ENCODE measurements at regions not wholly inside any gene's neighbourhood (a gene's known extent, or its start where the extent isn't known, plus 50 kb on each side); places are given as distances from the start of the nearest gene placed in this dataset.

DNA sequence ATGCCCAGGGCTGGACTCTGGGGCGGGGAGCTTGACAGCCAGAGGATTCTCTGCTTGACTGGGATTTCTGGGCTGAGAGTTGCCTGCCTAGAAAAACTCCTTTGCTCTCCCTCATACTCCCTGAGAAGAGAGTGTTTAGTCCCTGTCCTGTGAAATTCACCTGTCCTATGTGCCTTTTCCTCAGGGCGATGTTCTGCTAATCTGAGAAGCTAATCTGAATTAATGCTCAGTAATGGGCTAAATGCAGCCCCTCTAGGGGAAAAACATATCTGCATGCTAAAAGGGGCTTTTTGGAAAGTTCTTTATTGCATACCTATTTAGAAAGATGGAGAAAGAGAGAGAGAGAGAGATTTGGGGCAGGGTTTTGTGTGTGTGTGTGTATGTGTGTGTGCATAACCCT, 454.4 kb downstream of the GATA3 start:
- DNase-seq: no peak

- no peak for DNase-seq
These were observed 456.0 kb downstream of the GATA3 start for GRCh38 chr10:8510471-8510870.

DNA sequence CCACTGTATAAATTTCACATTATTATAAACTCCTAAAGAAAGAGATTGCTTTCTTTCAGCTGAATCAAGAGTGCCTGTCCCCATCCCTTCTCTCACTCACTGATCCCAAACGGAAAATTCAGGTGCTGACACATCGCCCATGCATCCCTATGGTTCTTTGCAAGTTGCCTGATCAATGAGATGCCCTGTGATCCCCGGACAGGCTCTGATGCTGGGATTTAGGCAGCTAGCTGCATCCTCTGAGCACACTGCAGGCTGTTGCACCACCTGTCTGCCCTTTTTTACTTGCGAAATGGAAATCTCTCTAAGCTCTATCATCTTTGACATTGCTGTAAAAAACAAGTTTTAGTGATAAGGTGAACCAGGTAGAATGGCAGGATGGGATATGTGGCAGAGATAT, 456.5 kb downstream of the GATA3 start:
- DNase-seq: no peak

- no peak for DNase-seq
These were observed 459.0 kb downstream of the GATA3 start for GRCh38 chr10:8513155-8514147.

DNA sequence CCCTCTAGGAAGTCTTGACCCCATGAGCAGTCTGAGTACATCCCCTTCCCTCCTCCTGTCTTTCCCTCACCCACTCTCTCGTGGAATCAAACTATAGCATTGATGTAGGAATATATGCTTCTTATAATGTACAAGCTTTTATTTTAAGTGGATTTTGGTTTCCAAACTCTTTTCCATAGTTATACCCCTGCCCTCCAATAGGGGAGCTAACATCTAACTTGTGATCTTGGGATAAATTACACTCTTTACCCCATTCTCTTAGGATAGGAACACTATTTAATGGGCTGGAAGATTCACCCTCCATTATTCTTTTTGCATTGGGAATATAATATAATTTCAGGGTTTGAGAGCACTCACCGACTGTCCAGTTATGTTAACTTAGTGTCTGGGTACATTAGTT, 465.9 kb downstream of the GATA3 start:
- DNase-seq: no peak

GRCh38 chr10:8527773-8528172, 473.3 kb downstream of the GATA3 start:
- DNase-seq: no peak

- no peak for DNase-seq
These were observed 476.6 kb downstream of the GATA3 start for GRCh38 chr10:8531116-8531515.

DNA sequence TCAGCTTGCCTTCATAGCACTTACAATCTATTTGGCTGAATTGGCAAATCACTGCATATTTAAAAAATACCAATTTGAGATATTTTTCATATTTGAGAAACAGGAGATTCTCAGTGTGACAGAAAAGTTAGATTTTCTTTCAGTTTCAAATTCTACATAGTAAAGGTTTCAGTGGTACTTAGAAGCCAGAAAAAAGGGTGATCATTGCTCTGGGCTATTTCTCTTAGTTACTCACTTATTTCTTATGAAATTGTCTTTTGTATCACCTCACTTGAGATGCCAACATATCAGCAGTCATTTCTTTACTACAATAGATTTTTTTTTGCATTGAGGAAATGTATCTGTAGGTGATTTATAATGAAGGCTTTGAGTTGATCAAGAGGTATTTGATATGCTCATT, 478.2 kb downstream of the GATA3 start:
- no peak for DNase-seq

DNA sequence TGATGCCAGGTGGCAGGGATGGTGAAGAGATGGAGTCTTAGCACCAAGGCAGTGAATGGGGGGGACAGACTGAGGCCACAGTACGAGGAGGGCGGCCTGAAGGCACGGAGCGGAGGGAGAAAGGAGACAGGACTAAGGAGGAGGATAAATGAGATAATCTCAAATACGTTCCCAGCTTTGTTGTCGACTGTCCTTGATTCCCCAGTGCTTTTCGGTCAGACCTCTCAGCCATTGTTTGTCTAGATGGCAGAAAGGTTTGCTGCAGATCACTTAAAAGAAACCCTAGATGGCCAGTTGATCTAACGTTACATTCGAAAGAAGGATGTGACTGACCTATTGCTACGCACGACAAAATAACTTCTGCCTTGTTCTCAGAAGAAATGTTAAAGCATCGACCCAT, 479.0 kb downstream of the GATA3 start:
- DNase-seq: no peak

- DNase-seq: no peak
These were observed 479.6 kb downstream of the GATA3 start for GRCh38 chr10:8534096-8534495.

GRCh38 chr10:8534891-8535290, 480.4 kb downstream of the GATA3 start:
- no peak for DNase-seq

- no peak for DNase-seq
These were observed 484.6 kb downstream of the GATA3 start for GRCh38 chr10:8539056-8539455.

- no peak for DNase-seq
These were observed 489.0 kb downstream of the GATA3 start for GRCh38 chr10:8543361-8544056.

GRCh38 chr10:8544057-8544380, 489.5 kb downstream of the GATA3 start:
- no peak for DNase-seq

GRCh38 chr10:8544500-8544899, 490.0 kb downstream of the GATA3 start:
- DNase-seq: no peak

DNA sequence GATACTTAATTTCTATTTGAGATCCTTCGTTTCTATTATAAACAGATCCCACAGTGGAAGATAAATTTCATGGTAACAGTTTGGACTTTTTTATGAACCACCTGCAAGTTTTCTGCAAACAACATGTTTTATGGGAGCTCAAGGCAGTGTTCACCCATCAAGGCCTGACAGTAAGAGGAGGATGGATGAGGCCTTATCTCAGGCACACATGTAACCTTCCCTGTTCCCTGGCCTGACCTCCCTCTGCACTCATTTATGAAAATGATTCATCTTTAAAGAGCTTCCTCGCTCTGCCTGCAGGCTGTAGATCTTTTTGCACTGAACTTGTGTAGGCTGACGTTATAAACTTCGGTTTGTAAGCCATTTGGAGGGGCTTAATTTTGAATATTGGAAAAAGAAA, 500.1 kb downstream of the GATA3 start:
- no peak for DNase-seq

- no peak for DNase-seq
These were observed 501.8 kb downstream of the GATA3 start for GRCh38 chr10:8556321-8556720.

DNA sequence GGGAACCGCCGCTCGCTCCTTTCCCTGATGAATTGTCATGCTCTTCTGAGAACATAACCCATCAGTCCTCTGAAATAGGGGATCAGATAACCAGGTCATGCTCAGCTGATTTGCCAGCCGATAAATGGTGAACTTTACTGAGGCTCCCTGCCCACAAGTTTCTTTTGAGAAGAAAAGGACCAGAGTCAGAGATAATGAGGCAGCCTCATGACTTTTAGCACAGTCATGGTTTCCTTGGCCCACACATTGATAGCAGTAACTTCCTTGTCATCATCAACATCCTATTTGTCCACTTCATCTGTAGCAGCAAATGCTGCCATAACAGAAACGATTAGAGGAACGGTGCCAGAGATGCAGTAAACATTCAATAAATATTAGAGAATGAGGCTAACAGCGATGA, 509.0 kb downstream of the GATA3 start:
- no peak for DNase-seq

DNA sequence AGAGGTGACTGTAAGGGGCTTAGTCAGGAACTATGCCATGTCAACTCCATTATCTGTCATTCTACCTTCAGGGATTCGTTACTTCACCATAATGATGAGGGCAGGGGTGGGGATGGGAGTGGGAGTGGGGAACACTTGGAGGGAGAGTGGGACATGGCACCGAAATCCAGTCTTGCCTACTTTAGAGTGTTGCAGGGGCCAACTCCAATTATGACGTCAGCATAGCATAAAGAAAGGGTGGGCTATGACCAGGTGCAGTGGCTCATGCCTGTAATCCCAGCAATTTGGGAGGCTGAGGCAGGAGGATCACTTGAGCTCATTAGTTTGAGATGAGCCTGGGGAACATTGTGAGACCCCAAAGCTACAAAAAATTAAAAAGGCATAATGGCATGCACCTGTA, 512.2 kb downstream of the GATA3 start:
- no peak for DNase-seq

GRCh38 chr10:8568401-8568800, 513.9 kb downstream of the GATA3 start:
- DNase-seq: no peak

DNA sequence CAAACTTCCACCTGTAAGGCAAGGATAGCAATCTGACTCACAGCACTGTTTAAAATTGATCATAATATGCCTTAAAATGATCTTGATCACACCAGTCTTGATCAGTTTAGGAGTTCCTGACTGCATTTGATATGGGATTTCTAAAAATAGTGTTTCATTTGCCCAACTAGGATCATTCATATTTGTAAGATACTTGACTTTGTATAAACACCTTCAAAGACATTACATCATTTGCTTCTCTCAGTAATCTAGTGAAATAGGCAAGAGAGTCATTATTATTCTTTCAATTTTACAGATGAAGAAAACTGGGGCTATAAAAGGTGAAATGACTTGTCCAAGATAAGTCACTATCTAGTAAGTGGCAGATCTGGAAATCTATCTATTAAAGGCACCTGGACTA, 521.1 kb downstream of the GATA3 start:
- DNase-seq: no peak

- no peak for DNase-seq
These were observed 521.8 kb downstream of the GATA3 start for GRCh38 chr10:8576281-8576680.

DNA sequence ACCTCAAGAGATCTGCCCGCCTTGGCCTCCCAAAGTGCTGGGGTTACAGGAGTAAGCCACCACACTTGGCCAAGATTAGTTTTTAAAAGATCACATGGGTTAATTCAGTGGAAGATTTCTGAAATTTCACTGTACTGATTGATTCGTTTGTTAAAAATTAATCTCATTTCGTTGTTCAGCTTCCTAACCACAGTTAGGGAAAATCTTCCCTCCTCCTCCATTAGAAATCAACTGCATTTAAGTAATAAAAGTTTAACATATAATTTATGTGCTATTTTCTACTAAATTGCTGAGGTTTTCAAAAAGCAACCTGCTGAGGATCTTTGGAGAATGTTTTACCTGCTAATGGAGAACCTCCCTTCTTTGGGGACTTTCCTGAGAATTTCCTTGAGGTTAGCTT, 522.4 kb downstream of the GATA3 start:
- no peak for DNase-seq

- no peak for DNase-seq
These were observed 523.2 kb downstream of the GATA3 start for GRCh38 chr10:8577686-8578085.

Data from hematopoietic multipotent progenitor cell treated with erythropoietin and hydrocortisone succinate and interleukin-3 and kit ligand, for 8 days (in vitro differentiated cells).